ENCODE measurements at regions not wholly inside any gene's neighbourhood (a gene's known extent, or its start where the extent isn't known, plus 50 kb on each side); places are given as distances from the start of the nearest gene placed in this dataset.

DNA sequence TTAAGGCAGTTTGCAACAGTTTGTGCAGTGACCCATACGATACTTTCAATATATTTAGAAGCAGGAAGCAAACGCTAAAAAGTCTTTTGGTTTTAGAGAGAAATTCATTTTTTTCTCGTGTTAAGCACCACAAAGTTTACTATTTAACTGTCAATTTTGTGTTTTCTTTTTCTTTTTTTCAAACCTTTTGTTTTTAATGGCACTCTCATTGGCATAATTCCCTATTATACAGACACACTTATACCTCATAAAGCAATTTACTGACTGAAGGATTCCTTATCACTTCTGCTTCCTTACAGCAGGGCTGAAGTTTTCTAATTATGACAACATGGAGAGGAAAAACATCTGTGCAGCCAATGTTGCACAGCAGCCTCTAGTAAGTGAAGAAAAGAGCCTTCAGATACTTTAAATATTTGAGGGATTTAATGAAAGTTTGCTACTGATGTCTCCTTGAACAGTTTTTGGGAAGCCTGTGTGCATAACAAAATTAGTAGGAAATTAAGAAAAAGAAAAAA lies 2191.2 kb downstream of the LRRC4C start:
- Histone ChIP-seq H3K36me3 (ENCODE audit: control insufficient read depth, insufficient read depth, low read length) (no peaks in the 10 kb centered on the region), H3K9me3 (ENCODE audit: control insufficient read depth, low read length) (no peaks in the 10 kb centered on the region), H3K4me3 (ENCODE audit: low read depth, low read length) (no peak overlapping the region), H3K27me3 (ENCODE audit: control insufficient read depth, insufficient read depth, low read length) (no peaks in the 10 kb centered on the region), H3K27ac (no peak overlapping the region), H3K79me2 (no peaks in the 10 kb centered on the region), H3K9ac (no peak overlapping the region), H3K4me2 (ENCODE audit: low read length) (no peak overlapping the region), H3K4me1 (no peaks in the 10 kb centered on the region), H2AFZ (no peak overlapping the region)
- TF ChIP-seq, protein P1, sequence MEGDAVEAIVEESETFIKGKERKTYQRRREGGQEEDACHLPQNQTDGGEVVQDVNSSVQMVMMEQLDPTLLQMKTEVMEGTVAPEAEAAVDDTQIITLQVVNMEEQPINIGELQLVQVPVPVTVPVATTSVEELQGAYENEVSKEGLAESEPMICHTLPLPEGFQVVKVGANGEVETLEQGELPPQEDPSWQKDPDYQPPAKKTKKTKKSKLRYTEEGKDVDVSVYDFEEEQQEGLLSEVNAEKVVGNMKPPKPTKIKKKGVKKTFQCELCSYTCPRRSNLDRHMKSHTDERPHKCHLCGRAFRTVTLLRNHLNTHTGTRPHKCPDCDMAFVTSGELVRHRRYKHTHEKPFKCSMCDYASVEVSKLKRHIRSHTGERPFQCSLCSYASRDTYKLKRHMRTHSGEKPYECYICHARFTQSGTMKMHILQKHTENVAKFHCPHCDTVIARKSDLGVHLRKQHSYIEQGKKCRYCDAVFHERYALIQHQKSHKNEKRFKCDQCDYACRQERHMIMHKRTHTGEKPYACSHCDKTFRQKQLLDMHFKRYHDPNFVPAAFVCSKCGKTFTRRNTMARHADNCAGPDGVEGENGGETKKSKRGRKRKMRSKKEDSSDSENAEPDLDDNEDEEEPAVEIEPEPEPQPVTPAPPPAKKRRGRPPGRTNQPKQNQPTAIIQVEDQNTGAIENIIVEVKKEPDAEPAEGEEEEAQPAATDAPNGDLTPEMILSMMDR (IDR thresholded peaks at IDR 0.05) = no peak

DNA sequence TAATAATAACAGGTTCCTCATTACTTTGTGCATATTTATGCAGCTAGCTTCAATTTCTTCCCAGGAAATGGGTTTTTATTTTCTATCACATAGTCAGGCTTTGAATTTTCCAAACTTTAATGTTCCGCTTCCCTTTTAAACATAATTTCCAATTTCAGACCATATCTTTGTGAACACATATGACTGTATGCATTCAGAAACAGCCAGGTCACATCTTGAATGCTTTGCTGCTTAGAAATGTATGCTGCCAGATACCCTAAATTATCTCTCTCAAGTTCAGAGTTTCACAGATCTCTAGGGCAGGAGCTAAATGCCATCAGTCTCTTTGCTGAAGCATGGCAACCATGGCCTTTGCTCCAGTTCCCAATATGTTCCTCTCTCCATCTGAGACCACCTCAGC lies 2203.8 kb downstream of the LRRC4C start:
- H3K9me3 ChIP-seq (ENCODE audit: control insufficient read depth, low read length) = no peaks in the 10 kb centered on the region
- no peak overlapping the region for H3K4me2 ChIP-seq (ENCODE audit: low read length)
- no peaks in the 10 kb centered on the region for H3K4me1 ChIP-seq
- H2AFZ ChIP-seq = no peak overlapping the region
- TF ChIP-seq, protein P1 (IDR thresholded peaks at IDR 0.05) = no peak
- H3K27ac ChIP-seq = no peak overlapping the region
- no peaks in the 10 kb centered on the region for H3K27me3 ChIP-seq (ENCODE audit: control insufficient read depth, insufficient read depth, low read length)
- H3K36me3 ChIP-seq (ENCODE audit: control insufficient read depth, insufficient read depth, low read length) = no peaks in the 10 kb centered on the region
- no peaks in the 10 kb centered on the region for H3K79me2 ChIP-seq
- H3K9ac ChIP-seq = no peak overlapping the region
- no peak overlapping the region for H3K4me3 ChIP-seq (ENCODE audit: low read depth, low read length)

DNA sequence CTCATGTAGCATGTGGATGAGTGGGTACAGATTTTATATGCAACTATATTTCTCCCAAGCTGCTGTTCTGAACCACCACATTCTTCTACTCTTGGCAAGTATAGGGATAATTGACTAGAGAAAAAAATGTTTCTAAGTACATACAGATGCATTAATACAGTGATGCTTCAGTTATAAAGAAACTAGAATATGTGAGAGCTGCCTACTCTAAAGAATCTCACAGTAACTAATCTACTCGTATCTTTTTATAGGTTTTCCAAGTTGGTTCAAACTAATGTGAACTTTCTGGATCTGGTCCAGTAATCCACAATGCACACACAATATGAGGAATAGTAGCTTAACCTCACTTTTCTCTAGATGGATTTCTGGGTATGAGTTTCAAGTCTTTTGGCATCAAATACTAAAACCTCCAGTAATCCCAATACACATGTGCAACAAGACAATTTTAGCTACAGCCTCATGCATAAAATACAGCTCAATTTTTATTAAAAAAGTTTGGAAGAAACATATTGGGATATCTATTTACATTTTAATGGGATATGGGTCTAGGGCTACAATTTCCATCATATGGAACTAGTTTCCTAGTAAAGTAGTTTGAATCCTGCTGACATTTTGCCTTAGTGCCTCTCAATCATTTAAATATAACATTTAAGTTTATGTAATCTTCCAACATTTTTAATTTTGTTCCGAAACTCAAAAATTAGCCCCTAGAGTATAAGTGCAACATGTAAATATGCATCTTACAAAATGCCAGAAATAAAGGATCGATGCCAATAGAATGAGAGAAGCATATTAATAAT lies 2209.7 kb downstream of the LRRC4C start:
- Histone ChIP-seq H3K27ac (no peak overlapping the region), H3K9me3 (ENCODE audit: control insufficient read depth, low read length) (no peaks in the 10 kb centered on the region), H3K4me2 (ENCODE audit: low read length) (no peak overlapping the region), H3K27me3 (ENCODE audit: control insufficient read depth, insufficient read depth, low read length) (no peaks in the 10 kb centered on the region), H3K36me3 (ENCODE audit: control insufficient read depth, insufficient read depth, low read length) (no peaks in the 10 kb centered on the region), H3K4me1 (no peaks in the 10 kb centered on the region), H3K4me3 (ENCODE audit: low read depth, low read length) (no peak overlapping the region), H3K9ac (no peak overlapping the region), H3K79me2 (no peaks in the 10 kb centered on the region), H2AFZ (no peak overlapping the region)
- TF ChIP-seq, protein P1 (IDR thresholded peaks at IDR 0.05) = no peak

DNA sequence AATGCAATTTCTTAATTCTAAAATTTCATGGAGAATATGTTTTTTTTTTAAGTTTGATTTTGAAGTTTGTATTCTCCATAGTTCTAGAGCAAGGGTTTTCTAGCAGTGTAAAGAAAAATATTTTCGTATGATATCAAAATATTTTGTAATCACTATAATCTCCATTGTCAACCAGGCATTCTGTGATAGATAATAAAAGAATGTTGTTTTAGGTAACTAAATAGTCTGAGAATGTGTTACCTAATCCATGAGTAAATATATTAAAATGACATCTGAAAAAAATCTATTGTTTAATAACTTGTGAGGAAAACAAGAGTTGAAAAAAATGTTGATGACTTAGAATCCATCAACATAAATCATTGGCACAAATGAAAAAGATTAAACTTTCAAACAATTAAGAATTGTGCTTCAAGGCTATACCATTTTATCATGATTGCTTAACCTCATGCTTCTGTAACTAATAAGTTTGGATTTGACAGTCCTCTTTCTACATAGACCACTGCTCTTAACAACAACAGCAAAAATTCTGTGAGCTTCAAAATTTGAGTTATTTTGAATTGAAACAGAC lies 2211.8 kb downstream of the LRRC4C start:
- Histone ChIP-seq H3K27me3 (ENCODE audit: control insufficient read depth, insufficient read depth, low read length) (no peaks in the 10 kb centered on the region), H3K4me3 (ENCODE audit: low read depth, low read length) (no peak overlapping the region), H3K4me1 (no peaks in the 10 kb centered on the region), H2AFZ (no peak overlapping the region), H3K4me2 (ENCODE audit: low read length) (no peak overlapping the region), H3K9ac (no peak overlapping the region), H3K79me2 (no peaks in the 10 kb centered on the region), H3K9me3 (ENCODE audit: control insufficient read depth, low read length) (no peaks in the 10 kb centered on the region), H3K36me3 (ENCODE audit: control insufficient read depth, insufficient read depth, low read length) (no peaks in the 10 kb centered on the region), H3K27ac (no peak overlapping the region)
- TF ChIP-seq, protein P1 (IDR thresholded peaks at IDR 0.05) = no peak
